CD14-positive monocyte (primary cell): ENCODE measurements at regions not wholly inside any gene's neighbourhood (a gene's known extent, or its start where the extent isn't known, plus 50 kb on each side); places are given as distances from the start of the nearest gene placed in this dataset.

ENCODE experiments used
- DNase-seq, 3 donors: peaks; one replicate each; pipeline ENCODE4 v3.0.0-alpha.2; 2011 to 2022
- H2AFZ ChIP-seq: 2 replicates; pipeline ENCODE4 v1.6.0; 2012; ENCODE audit warnings: mild to moderate bottlenecking, low read depth, low read length, inconsistent platforms; ENCODE audit not compliant: insufficient read depth, poor library complexity, severe bottlenecking
- H3K27ac ChIP-seq, 2 donors: 1 replicate in 1 of 2; 2 replicates in 1 of 2; pipeline ENCODE4 v1.5.1; 2012 to 2013; ENCODE audit warnings: low read length in 2 of 2, control low read depth in 1 of 2, inconsistent platforms in 1 of 2, low read depth in 1 of 2, mild to moderate bottlenecking in 1 of 2
- H3K27me3 ChIP-seq, 2 donors: one replicate each; pipeline versions ENCODE4 v1.6.0 to v1.6.1; 2011 to 2013; ENCODE audit warnings: low read length in 2 of 2; ENCODE audit not compliant: control insufficient read depth in 2 of 2, insufficient read depth in 2 of 2
- H3K36me3 ChIP-seq, 2 donors: replicated peaks in 1 of 2; 1 replicate in 1 of 2; 2 replicates in 1 of 2; pipeline versions ENCODE4 v1.5.1 to v1.6.1; 2012 to 2013; ENCODE audit warnings: low read length in 2 of 2, control low read depth in 1 of 2, inconsistent platforms in 1 of 2, mild to moderate bottlenecking in 1 of 2; ENCODE audit not compliant: insufficient read depth in 2 of 2, control insufficient read depth in 1 of 2
- H3K4me1 ChIP-seq, 2 donors: 1 replicate in 1 of 2; 2 replicates in 1 of 2; pipeline versions ENCODE4 v1.5.1 to v1.6.1; 2012 to 2013; ENCODE audit warnings: low read length in 2 of 2, control low read depth in 1 of 2, inconsistent platforms in 1 of 2, mild to moderate bottlenecking in 1 of 2, moderate library complexity in 1 of 2; ENCODE audit not compliant: insufficient read depth in 2 of 2, control insufficient read depth in 1 of 2
- H3K4me2 ChIP-seq: replicated peaks from 2 replicates; pipeline ENCODE3; 2012; ENCODE audit warnings: low read length, moderate library complexity, mild to moderate bottlenecking; ENCODE audit not compliant: poor library complexity, severe bottlenecking; ENCODE audit errors: extremely low read depth
- H3K4me3 ChIP-seq, 3 experiments: fragments of 200-600 bp in 1 of 3; sonication (generic) in 1 of 3; replicated peaks in 1 of 3; 1 replicate in 2 of 3; 2 replicates in 1 of 3; pipeline ENCODE4 v1.5.1; 2011 to 2013; ENCODE audit warnings: low read length in 3 of 3, mild to moderate bottlenecking in 3 of 3, control low read depth in 2 of 3, low read depth in 2 of 3, inconsistent platforms in 1 of 3, moderate library complexity in 1 of 3
- H3K79me2 ChIP-seq: 2 replicates; pipeline ENCODE4 v1.6.0; 2012; ENCODE audit warnings: mild to moderate bottlenecking, control low read depth, inconsistent platforms, low read length, moderate library complexity; ENCODE audit not compliant: insufficient read depth
- H3K9ac ChIP-seq: 2 replicates; pipeline ENCODE4 v1.6.0; 2017; ENCODE audit warnings: low read length, mild to moderate bottlenecking; ENCODE audit not compliant: insufficient read depth, poor library complexity, severe bottlenecking
- H3K9me3 ChIP-seq, 2 donors: replicated peaks in 1 of 2; 1 replicate in 1 of 2; 2 replicates in 1 of 2; pipeline versions ENCODE4 v1.5.1 to v1.6.1; 2012 to 2013; ENCODE audit warnings: low read length in 2 of 2, control low read depth in 1 of 2; ENCODE audit not compliant: control insufficient read depth in 1 of 2, insufficient read depth in 1 of 2
- H4K20me1 ChIP-seq: 2 replicates; pipeline ENCODE4 v1.6.0; 2012; ENCODE audit warnings: mild to moderate bottlenecking, low read length, control low read depth, moderate library complexity; ENCODE audit not compliant: insufficient read depth
- H3K27ac Mint-ChIP-seq, 7 donors: one replicate each; pipeline ENCODE4 v1.8.0; 2020; ENCODE audit warnings: mild to moderate bottlenecking in 7 of 7, mixed read lengths in 7 of 7, moderate library complexity in 6 of 7, inconsistent platforms in 2 of 7
- H3K27me3 Mint-ChIP-seq, 3 donors: one replicate each; pipeline ENCODE4 v1.8.0; 2021 to 2022; ENCODE audit warnings: low read depth in 3 of 3, mild to moderate bottlenecking in 3 of 3, mixed read lengths in 3 of 3, moderate library complexity in 3 of 3, inconsistent platforms in 1 of 3
- H3K36me3 Mint-ChIP-seq, 2 donors: one replicate each; pipeline ENCODE4 v1.8.0; 2020; ENCODE audit warnings: mixed read lengths in 2 of 2, inconsistent platforms in 1 of 2, mild to moderate bottlenecking in 1 of 2
- H3K4me1 Mint-ChIP-seq: one replicate; pipeline ENCODE4 v1.8.0; 2020; ENCODE audit warnings: mild to moderate bottlenecking, mixed read lengths
- H3K4me3 Mint-ChIP-seq, 2 donors: one replicate each; pipeline ENCODE4 v1.8.0; 2020; ENCODE audit warnings: mild to moderate bottlenecking in 2 of 2, mixed read lengths in 2 of 2, moderate library complexity in 1 of 2
- H3K9me3 Mint-ChIP-seq, 7 donors: one replicate each; pipeline ENCODE4 v1.8.0; 2020 to 2022; ENCODE audit warnings: mixed read lengths in 7 of 7, mild to moderate bottlenecking in 6 of 7, moderate library complexity in 6 of 7, inconsistent platforms in 2 of 7
- CTCF ChIP-seq: fragments of 200-600 bp; IDR thresholded peaks from one replicate; pipeline ENCODE4 v1.8.0; 2022; ENCODE audit warnings: antibody characterized with exemption, mild to moderate bottlenecking
- WGBS: methylation state at CpG from one replicate; pipeline ENCODE4 v1.1.5; 2013; ENCODE audit warnings: missing lambda C conversion rate; ENCODE audit not compliant: insufficient coverage; 5-methylcytosine and 5-hydroxymethylcytosine counted together
- intact Hi-C, 2 donors: fragments of 100-400 bp; cut with micrococcal nuclease; formaldehyde crosslinking; loops; one replicate each; pipeline versions ENCODE4 v1.15.0 to v1.15.1; 2023

GRCh38 chr17:59508999-59509625 is 56.3 kb upstream of the DHX40 start:
- H3K79me2 ChIP-seq, result no peaks in the 10 kb centered on the region
- H3K9me3 ChIP-seq, result no peaks in the 10 kb centered on the region
- Mint-ChIP-seq H3K27ac (peak overlapping the region in 2 of 7 donors; percentile 52 to 56), H3K9me3 (no peaks in the 10 kb centered on the region), H3K4me1 (peaks cover 24% of the 10 kb centered on the region), H3K27me3 (peaks cover 0 to 2% (median 0%) of the 10 kb centered on the region in 3 donors), H3K4me3 (no peak overlapping the region), H3K36me3 (no peaks in the 10 kb centered on the region)
- H3K36me3 ChIP-seq, result no peaks in the 10 kb centered on the region
- no peaks in the 10 kb centered on the region for H4K20me1 ChIP-seq
- no peak overlapping the region for H3K9ac ChIP-seq
- no peak for DNase-seq
- TF ChIP-seq CTCF, result no peak
- H2AFZ ChIP-seq, result no peak overlapping the region
- H3K4me2 ChIP-seq, result no peak overlapping the region
- intact Hi-C loops, result no loop called here
- H3K4me3 ChIP-seq, result no peak overlapping the region
- H3K4me1 ChIP-seq, result peaks cover 33 to 37% of the 10 kb centered on the region in 2 donors
- 96% methylated on average over 5 of the region's 7 CpGs for WGBS
- H3K27me3 ChIP-seq, result no peaks in the 10 kb centered on the region
- no peak overlapping the region for H3K27ac ChIP-seq

DNA sequence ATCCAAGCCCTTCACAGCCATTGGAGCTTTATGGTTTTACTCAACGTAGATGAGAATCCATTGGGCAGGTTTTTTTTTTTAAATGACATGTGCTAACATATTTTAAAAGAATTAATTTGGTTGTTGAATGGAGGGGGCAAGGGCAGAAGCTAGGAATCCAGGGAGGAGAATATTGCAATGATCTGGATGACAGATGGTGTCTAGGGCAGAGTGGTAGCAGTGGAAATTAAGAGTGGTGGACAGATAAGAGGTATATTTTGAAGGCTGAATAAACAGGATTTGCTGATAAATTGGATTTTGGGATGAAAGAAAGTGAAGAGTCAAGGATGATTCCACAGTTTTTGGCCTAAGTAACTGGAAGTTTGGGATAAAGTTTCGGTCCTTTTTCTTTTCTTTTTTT is 54.8 kb upstream of the DHX40 start:
- no peak overlapping the region for H3K4me3 Mint-ChIP-seq
- peaks cover 48 to 52% of the 10 kb centered on the region in 2 donors for H3K4me1 ChIP-seq
- H3K4me2 ChIP-seq, result no peak overlapping the region
- H3K4me3 ChIP-seq, result no peak overlapping the region
- intact Hi-C loops, result no loop called here
- no peaks in the 10 kb centered on the region for H4K20me1 ChIP-seq
- H3K4me1 Mint-ChIP-seq, result peaks cover 38% of the 10 kb centered on the region
- H3K9me3 ChIP-seq, result no peaks in the 10 kb centered on the region
- no peaks in the 10 kb centered on the region for H3K9me3 Mint-ChIP-seq
- no peak for DNase-seq
- no peak overlapping the region for H3K27ac Mint-ChIP-seq
- H3K27me3 ChIP-seq, result no peaks in the 10 kb centered on the region
- no peak overlapping the region for H3K9ac ChIP-seq
- H3K79me2 ChIP-seq, result no peaks in the 10 kb centered on the region
- no peaks in the 10 kb centered on the region for H3K36me3 Mint-ChIP-seq
- H3K27ac ChIP-seq, result no peak overlapping the region
- no peaks in the 10 kb centered on the region for H3K36me3 ChIP-seq
- no peak for TF ChIP-seq CTCF
- no peak overlapping the region for H2AFZ ChIP-seq
- peaks cover 0 to 2% (median 0%) of the 10 kb centered on the region in 3 donors for H3K27me3 Mint-ChIP-seq
- no CpG with 5 or more reads among the region's 2 CpGs for WGBS
